ENCODE measurements at regions not wholly inside any gene's neighbourhood (a gene's known extent, or its start where the extent isn't known, plus 50 kb on each side); places are given as distances from the start of the nearest gene placed in this dataset.
A peak's percentile ranks its signal among the peaks of the same experiment; 100 is the strongest.

GRCh38 chr4:155529272-155529671 lies 137.4 kb upstream of the GUCY1A1 start:
- TF ChIP-seq ZFX (IDR thresholded peaks at IDR 0.05) = no peak
- TF ChIP-seq, protein P1, sequence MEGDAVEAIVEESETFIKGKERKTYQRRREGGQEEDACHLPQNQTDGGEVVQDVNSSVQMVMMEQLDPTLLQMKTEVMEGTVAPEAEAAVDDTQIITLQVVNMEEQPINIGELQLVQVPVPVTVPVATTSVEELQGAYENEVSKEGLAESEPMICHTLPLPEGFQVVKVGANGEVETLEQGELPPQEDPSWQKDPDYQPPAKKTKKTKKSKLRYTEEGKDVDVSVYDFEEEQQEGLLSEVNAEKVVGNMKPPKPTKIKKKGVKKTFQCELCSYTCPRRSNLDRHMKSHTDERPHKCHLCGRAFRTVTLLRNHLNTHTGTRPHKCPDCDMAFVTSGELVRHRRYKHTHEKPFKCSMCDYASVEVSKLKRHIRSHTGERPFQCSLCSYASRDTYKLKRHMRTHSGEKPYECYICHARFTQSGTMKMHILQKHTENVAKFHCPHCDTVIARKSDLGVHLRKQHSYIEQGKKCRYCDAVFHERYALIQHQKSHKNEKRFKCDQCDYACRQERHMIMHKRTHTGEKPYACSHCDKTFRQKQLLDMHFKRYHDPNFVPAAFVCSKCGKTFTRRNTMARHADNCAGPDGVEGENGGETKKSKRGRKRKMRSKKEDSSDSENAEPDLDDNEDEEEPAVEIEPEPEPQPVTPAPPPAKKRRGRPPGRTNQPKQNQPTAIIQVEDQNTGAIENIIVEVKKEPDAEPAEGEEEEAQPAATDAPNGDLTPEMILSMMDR (conservative IDR thresholded peaks at IDR 0.05) = peak; percentile 62
- H3K27ac ChIP-seq = no peak overlapping the region

DNA sequence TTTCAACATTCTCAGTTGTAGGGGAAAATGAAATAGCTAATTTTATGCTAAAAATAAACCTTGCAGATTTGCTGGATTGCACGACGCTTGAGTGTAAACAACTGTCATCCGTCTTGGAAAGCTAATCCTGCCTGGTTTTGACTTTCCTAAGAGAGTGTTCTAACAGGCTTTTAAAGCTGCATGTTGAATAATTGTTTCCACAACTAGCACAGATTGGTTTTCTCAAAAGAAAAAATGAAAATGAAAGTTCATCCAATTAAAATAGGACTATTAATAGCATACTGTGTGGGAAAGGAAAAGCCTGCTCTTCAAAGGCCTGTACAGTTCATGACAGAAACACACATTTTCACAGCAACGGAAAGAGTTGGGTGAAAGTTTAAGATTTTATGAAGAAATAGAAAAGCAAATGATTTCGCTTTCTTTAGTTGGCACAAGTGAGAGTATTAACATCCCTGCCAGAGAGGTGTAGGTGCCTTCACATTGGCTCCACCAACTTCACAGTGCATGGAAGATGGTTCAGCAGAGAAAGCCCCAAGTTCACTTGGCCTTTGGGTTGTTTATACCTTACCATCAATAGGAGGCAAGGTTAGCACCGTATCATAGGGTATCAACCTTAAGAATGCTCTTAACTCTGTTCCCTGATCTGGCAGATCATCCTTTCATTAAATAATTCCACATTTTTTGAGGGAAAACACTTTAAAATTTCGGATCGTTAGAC lies 140.0 kb upstream of the GUCY1A1 start:
- TF ChIP-seq, protein P1 (conservative IDR thresholded peaks at IDR 0.05) = no peak
- no peak for TF ChIP-seq ZFX (IDR thresholded peaks at IDR 0.05)
- no peak overlapping the region for H3K27ac ChIP-seq

DNA sequence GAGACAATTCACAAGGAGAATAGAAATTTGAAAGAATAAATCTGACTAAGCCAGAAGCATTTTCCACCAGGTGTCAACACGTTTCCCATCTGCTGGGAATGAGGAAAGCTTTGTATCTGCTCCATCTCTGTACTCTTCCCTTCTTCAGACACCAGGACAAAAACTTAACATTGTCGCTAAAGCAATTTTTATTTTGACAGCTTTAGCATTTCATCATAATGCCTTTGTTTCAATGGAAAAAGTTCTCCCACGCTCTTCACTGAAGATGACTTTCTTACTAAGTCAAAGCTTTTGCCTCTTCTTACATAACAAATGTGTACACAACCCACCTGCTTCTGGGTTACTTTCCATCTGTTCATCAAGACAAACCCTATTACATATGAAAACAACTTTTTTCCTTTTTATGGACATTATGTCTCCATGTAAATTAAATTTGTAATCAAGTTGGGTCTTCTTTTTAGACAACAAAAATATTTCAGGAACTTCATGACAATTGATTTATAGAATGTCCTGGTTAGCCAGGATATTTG lies 141.7 kb upstream of the GUCY1A1 start:
- TF ChIP-seq ZFX (IDR thresholded peaks at IDR 0.05) = no peak
- TF ChIP-seq, protein P1 (conservative IDR thresholded peaks at IDR 0.05) = no peak
- no peak overlapping the region for H3K27ac ChIP-seq

DNA sequence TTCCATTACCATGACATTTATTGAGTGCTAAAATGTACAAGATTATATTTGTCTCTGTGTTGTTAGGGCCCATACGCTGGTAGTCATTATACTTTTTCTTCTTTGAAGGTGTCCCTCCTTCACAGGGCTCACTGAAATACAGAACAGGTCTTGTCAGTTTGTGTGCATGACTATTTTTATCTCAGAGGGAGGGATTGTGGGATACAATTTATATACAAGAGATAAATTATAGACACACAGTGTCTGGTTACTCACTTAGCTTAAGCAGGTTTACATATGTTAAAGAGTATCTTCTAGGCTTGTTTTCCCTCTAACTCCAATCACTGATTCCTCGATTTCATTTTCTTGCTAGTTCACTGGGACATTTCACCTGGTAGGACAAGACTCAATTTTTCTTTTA lies 143.3 kb upstream of the GUCY1A1 start:
- H3K27ac ChIP-seq = no peak overlapping the region
- no peak for TF ChIP-seq ZFX (IDR thresholded peaks at IDR 0.05)
- TF ChIP-seq, protein P1 (conservative IDR thresholded peaks at IDR 0.05) = no peak

DNA sequence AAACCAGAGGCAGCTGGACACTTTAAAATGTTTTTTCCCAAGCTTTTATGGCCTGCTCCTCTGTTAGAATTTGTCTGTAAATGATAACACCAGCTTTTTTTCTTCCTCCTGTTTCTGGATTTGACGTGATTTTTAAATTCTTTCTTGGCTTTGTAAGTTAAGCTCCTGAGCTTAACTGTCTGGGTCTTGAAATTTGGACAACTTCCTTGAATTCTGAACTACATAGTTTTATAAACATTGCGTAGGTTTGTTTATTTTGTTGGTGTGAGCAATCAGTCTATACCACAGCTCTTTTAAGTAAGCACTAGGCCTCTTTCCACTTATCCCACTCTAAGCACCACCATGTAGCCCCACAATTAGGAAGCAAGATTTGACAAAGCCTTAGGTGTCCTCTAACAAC lies 144.4 kb upstream of the GUCY1A1 start:
- TF ChIP-seq, protein P1 (conservative IDR thresholded peaks at IDR 0.05) = no peak
- TF ChIP-seq ZFX (IDR thresholded peaks at IDR 0.05) = no peak
- H3K27ac ChIP-seq = no peak overlapping the region

DNA sequence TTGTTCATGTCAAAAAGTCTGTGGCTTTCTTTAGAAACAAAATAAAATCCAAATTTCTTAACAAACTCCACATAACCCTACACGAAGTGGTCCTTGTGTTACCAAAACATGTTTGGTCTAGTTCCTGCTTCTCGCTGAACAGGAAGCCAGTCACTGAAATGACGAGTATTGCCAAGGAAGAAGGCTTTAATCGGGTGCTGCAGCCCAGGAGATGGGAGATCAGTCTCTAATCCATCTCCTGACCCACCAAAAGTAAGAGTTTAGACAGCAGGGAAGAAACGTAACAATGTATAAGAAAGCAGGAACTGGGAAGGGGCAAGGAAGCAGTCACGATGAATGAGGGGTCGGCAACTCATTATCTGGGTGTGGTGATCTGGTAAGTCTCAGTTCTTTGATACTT lies 144.6 kb upstream of the MAP9 start:
- TF ChIP-seq ZFX (IDR thresholded peaks at IDR 0.05) = no peak
- TF ChIP-seq, protein P1 (conservative IDR thresholded peaks at IDR 0.05) = no peak
- no peak overlapping the region for H3K27ac ChIP-seq

- no peak for TF ChIP-seq ZFX (IDR thresholded peaks at IDR 0.05)
- TF ChIP-seq, protein P1 (conservative IDR thresholded peaks at IDR 0.05) = no peak
- H3K27ac ChIP-seq = no peak overlapping the region
Observed at GRCh38 chr4:155515444-155516075, 138.8 kb upstream of the MAP9 start.

All from C4-2B (cell line).